GM19372 (cell line): ENCODE measurements at regions not wholly inside any gene's neighbourhood (a gene's known extent, or its start where the extent isn't known, plus 50 kb on each side); places are given as distances from the start of the nearest gene placed in this dataset.
"Not testable (repeated sequence)": the region's sequence is repeated elsewhere in the genome, so short reads cannot be mapped to it uniquely, and the experiment has no call there.

Experiments
- ATAC-seq: cut with Tn5 transposase; IDR thresholded peaks from one replicate; pipeline ENCODE4 v1.9.1; 2021; ENCODE audit warnings: mild to moderate bottlenecking, low read depth, moderate library complexity; ENCODE audit not compliant: unreplicated experiment

DNA sequence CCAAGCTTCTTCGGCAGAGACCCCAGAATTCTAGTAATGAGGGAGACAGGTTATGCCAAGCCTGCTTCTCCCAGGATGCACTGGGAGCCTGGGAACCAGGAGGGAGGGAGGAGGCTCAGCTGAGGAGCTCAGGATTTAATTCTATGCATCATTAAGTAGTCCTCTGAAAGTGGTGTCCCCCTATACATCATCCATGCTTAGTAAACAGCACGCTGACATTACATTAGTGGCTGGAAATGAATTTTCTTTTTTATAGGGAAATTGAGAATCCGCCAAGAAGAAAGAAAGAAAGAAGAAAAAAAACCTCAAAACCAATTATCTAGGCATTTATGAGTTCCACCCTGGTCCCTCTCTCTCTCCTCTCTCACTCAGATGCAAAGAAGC is 63.1 kb upstream of the PAX8 start:
- ATAC-seq = not testable (repeated sequence)

DNA sequence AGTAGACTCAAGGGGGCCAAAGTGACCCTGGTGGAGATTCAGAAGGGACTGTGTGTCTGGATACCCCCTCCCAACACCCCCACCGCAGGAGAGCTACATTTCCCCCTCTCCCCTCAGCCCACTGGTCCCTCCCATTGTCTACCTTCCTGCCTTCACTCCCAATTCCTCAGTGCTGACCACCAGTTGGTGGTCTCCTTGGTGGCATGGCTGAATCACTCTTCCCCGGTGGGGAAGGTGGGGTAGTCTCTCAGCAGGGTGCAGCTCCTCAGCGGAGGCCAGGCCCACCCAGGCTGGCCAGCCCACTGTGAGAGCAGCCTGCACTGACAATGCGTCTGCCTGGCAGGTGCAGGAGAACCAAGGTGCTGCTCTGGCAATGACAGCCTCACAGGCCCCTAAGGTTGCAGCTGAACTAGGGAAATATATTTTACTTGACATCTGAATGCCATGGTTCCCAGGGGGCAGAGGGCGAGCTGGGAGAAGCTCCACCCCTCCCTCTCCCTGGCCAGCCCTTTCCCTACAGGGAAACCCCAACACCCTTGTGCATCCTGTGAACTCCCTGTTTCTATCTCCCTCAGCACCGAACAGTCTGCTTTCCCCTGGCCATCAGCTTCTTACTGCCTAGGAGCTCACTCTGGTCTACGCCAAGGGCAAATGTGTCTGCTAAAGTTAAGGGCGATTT is 62.6 kb upstream of the PAX8 start:
- ATAC-seq = no peak

DNA sequence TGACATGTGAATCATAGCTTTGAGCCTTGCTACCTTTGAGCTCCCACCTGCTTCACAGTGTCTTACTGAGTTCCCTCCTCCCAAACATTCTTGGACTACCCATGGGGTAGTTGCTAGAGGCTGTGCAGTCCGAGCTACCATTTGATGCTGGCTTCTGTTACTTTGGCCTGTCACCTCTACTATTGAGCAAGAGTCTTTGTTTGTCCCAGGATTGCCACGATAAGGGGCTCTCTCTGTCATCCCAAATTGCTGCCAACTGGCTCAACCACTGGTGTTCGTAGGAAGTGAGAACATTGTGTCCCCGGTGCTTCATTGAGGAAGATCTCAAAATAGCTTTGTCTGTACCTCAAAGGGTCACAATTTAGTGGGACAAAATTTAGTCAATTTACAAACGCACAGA is 59.1 kb upstream of the PAX8 start:
- ATAC-seq = no peak

DNA sequence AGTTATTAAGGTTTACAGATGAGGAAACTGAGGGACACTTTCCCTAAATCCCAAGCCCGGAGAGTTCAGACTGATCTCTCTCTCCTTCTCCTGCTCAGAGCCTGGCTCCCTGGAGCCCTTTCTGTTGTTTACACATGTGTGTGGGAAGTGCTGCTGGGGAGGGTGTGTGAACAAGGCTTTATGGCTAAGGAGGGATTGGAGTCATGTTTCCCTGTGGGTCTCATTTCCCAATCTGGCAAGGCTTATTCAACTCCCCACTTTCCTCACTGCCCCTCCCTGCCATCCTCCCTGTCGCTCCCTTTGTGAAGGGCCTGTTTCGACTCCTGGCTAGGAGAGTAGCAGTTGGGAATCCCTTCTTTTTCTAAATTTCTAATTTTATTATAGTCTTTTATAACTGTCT is 57.3 kb upstream of the PAX8 start:
- ATAC-seq = not testable (repeated sequence)

DNA sequence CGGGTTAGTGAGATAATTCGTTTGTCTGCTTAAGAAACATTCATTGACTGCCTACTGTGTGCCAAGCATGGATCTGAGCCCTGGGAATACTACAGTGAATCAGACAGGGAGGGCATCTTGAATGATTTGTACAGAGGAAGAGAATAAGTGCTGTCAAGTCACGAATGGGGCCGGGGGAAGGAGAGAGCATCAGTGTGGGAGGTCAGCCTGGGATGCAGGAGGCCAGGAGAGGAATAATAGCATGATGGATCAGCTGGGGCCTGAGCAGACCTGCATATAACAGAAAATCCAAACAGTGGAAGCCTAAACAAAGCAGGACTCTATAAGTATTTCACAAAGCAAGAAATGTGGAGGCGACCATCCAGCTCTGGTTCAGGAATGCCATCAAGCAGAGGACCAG is 55.4 kb upstream of the PAX8 start:
- ATAC-seq = no peak

DNA sequence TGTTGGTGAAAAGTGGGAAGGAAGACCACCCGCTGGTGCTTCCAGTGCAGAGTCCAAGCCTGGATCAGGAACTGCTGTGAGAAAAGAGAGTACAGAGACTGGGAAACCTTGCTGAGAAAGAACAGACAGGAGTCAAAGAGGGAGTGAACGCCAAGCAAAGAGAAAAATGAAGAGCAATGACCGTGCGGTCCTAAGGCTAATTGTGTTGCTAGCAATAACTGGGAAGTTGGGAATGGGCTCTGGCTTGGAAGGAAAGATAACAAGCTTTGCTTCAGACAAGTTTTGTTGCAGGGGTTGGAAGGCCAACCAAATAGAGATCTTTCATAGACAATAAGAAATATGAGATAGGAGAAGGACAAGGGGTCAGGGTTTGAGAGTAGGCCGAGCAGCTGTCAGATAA is 55.0 kb upstream of the PAX8 start:
- not testable (repeated sequence) for ATAC-seq

DNA sequence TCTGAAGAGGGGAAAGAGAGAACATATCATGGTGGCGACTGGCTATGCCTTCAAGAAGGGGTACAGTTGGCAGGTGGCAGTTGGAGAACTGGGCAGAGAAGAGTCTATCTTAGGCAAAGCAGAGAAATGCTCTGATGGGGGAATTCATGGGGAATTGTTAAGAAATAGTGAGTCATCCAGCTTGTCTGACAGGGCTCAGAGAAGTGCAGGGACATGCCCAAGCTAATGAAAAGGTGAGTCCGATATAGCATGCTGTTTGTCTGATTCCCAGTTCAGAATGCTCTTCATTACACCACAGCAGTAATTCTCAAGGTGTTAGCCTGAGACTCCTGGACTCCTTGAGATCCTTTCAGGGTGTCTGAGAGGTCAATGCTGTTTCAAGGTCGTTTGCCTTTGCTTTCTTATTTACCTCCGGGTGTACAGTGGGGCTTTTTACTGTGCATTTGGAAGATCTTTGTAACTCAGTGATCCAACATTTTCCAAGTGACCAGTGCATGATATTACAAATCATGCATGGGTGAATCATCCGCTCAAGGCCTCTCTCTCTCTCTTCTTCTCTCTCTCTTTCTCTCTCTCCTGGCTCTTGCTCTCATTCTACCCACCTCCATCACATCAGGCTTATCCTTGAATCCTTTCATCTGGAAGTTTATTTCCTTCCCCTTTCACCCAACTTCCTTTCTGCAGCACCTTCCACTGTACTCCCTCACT is 51.5 kb upstream of the PAX8 start:
- not testable (repeated sequence) for ATAC-seq

DNA sequence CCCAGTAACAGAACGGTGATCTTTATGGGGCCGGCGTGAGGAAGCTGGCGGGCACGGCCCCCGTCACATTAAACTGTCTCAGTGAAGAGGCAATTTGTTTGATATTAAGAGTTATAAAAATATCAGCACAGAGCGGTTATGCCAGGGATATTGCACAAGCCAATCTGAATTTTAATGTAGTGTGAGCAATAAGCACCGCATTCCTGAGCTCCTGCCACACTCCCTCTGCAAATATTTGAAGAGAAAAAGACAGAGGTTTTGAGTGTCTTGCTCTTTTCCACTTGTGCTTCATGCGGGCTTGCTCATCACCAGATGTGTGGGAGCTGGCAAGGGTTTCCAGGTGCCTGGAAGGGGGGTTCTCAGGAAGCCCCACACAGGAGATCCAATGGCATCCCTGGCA is 50.3 kb upstream of the PAX8 start:
- not testable (repeated sequence) for ATAC-seq

DNA sequence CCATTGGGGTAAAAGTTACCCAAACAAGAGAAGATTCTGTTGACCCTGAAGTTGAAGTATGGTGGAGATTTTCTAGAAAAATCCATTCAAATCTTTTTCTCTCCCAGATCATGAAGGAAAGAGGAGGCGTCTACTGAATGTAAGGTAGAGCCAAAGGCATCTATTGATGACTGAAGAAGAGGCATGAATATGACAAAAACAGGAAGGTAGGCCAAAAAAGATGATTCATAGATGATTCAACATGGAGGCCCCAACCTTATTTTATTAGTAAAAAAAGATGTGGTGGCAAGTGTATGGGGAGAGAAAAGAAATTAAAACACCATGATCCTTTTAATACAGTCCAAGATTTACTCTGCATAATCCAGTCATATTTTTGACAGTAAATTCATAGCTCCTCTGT is 49.9 kb upstream of the PAX8 start:
- not testable (repeated sequence) for ATAC-seq
